ENCODE measurements at regions not wholly inside any gene's neighbourhood (a gene's known extent, or its start where the extent isn't known, plus 50 kb on each side); places are given as distances from the start of the nearest gene placed in this dataset.
"Not testable (repeated sequence)": the region's sequence is repeated elsewhere in the genome, so short reads cannot be mapped to it uniquely, and the experiment has no call there.

- TF ChIP-seq, protein P1, sequence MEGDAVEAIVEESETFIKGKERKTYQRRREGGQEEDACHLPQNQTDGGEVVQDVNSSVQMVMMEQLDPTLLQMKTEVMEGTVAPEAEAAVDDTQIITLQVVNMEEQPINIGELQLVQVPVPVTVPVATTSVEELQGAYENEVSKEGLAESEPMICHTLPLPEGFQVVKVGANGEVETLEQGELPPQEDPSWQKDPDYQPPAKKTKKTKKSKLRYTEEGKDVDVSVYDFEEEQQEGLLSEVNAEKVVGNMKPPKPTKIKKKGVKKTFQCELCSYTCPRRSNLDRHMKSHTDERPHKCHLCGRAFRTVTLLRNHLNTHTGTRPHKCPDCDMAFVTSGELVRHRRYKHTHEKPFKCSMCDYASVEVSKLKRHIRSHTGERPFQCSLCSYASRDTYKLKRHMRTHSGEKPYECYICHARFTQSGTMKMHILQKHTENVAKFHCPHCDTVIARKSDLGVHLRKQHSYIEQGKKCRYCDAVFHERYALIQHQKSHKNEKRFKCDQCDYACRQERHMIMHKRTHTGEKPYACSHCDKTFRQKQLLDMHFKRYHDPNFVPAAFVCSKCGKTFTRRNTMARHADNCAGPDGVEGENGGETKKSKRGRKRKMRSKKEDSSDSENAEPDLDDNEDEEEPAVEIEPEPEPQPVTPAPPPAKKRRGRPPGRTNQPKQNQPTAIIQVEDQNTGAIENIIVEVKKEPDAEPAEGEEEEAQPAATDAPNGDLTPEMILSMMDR (optimal IDR thresholded peaks at IDR 0.05 in 1 of 3, IDR thresholded peaks at IDR 0.05 in 1 of 3, conservative IDR thresholded peaks at IDR 0.05 in 1 of 3; ENCODE audit: extremely low read depth in 1 of 3, insufficient read depth in 2 of 3, low read length in 3 of 3), result not testable (repeated sequence)
- TF ChIP-seq EZH2 (IDR thresholded peaks at IDR 0.05; ENCODE audit: low read length), result not testable (repeated sequence)
Observed at GRCh38 chr6:51008693-51009092, 190.0 kb downstream of the TFAP2B start.

Measured in keratinocyte (primary cell).